ENCODE measurements at regions not wholly inside any gene's neighbourhood (a gene's known extent, or its start where the extent isn't known, plus 50 kb on each side); places are given as distances from the start of the nearest gene placed in this dataset.
"Not testable (repeated sequence)": the region's sequence is repeated elsewhere in the genome, so short reads cannot be mapped to it uniquely, and the experiment has no call there.

- TF ChIP-seq CTCF (IDR thresholded peaks at IDR 0.05; ENCODE audit: extremely low read depth, missing control alignments), result no peak
These were observed 150.3 kb downstream of the SLITRK5 start for GRCh38 chr13:87821512-87821911.

GRCh38 chr13:87826301-87826700, 155.1 kb downstream of the SLITRK5 start:
- DNase-seq (ENCODE audit: low spot score), result not testable (repeated sequence)

More at GRCh38 chr13:87821512-87821911, 150.3 kb downstream of the SLITRK5 start:
- no peak for DNase-seq (ENCODE audit: low spot score)

GRCh38 chr13:87827479-87827878, 156.3 kb downstream of the SLITRK5 start:
- TF ChIP-seq CTCF (IDR thresholded peaks at IDR 0.05; ENCODE audit: extremely low read depth, missing control alignments), result no peak
- no peak for DNase-seq (ENCODE audit: low spot score)

- no peak for TF ChIP-seq CTCF (IDR thresholded peaks at IDR 0.05; ENCODE audit: extremely low read depth, missing control alignments)
- no peak for DNase-seq (ENCODE audit: low spot score)
These were observed 166.4 kb downstream of the SLITRK5 start for GRCh38 chr13:87837522-87837921.

GRCh38 chr13:87837946-87838345, 166.8 kb downstream of the SLITRK5 start:
- TF ChIP-seq CTCF (IDR thresholded peaks at IDR 0.05; ENCODE audit: extremely low read depth, missing control alignments), result no peak
- DNase-seq (ENCODE audit: low spot score), result no peak

- TF ChIP-seq CTCF (IDR thresholded peaks at IDR 0.05; ENCODE audit: extremely low read depth, missing control alignments), result no peak
- no peak for DNase-seq (ENCODE audit: low spot score)
These were observed 180.2 kb downstream of the SLITRK5 start for GRCh38 chr13:87851410-87851809.

GRCh38 chr13:87855553-87855952, 184.4 kb downstream of the SLITRK5 start:
- no peak for TF ChIP-seq CTCF (IDR thresholded peaks at IDR 0.05; ENCODE audit: extremely low read depth, missing control alignments)
- no peak for DNase-seq (ENCODE audit: low spot score)

- TF ChIP-seq CTCF (IDR thresholded peaks at IDR 0.05; ENCODE audit: extremely low read depth, missing control alignments), result no peak
- no peak for DNase-seq (ENCODE audit: low spot score)
These were observed 188.1 kb downstream of the SLITRK5 start for GRCh38 chr13:87859261-87859660.
